SK-N-SH (cell line): ENCODE measurements at regions not wholly inside any gene's neighbourhood (a gene's known extent, or its start where the extent isn't known, plus 50 kb on each side); places are given as distances from the start of the nearest gene placed in this dataset.

ENCODE experiments used
- CTCF ChIA-PET: fragments of 300-600, 350-600 bp; formaldehyde crosslinking; extraction: SDS; loops from one replicate; lab custom pipeline; 2021; lab: Yijun Ruan, JAX
- POLR2A ChIA-PET: fragments of 350-600 bp; sonication (Branson Sonifier 250); formaldehyde crosslinking; extraction: SDS; loops from one replicate; lab custom pipeline; 2020; ENCODE audit warnings: antibody characterized with exemption, inconsistent platforms; lab: Yijun Ruan, JAX
- DNase-seq: peaks from one replicate; pipeline ENCODE4 v3.0.0; 2012
- H2AFZ ChIP-seq: fragments of 200-600 bp; sonication (generic); 2 replicates; pipeline ENCODE4 v1.8.1; 2016; ENCODE audit warnings: antibody characterized with exemption, mild to moderate bottlenecking, low read depth
- H3F3A ChIP-seq: fragments of 200-600 bp; sonication (generic); replicated peaks from 2 replicates; pipeline ENCODE3; 2016; ENCODE audit warnings: antibody characterized with exemption, mild to moderate bottlenecking; ENCODE audit not compliant: insufficient read depth
- H3K27ac ChIP-seq, 2 experiments: fragments of 200-500 bp in 1 of 2; fragments of 200-600 bp in 1 of 2; sonication (Bioruptor generic) in 1 of 2; sonication (generic), shearing (Covaris generic) in 1 of 2; 2 replicates each; pipeline versions ENCODE4 v1.5.1 to v1.6.1; 2014 to 2016; ENCODE audit warnings: low read depth in 2 of 2, inconsistent platforms in 1 of 2, low read length in 1 of 2, mild to moderate bottlenecking in 1 of 2, mixed read lengths in 1 of 2
- H3K27me3 ChIP-seq: fragments of 200-600 bp; sonication (generic), shearing (Covaris generic); 2 replicates; pipeline ENCODE4 v1.6.1; 2016; ENCODE audit warnings: mixed run types; ENCODE audit not compliant: insufficient read depth
- H3K36me3 ChIP-seq, 2 experiments: fragments of 200-500 bp in 1 of 2; fragments of 200-600 bp in 1 of 2; sonication (Bioruptor generic) in 1 of 2; sonication (generic) in 1 of 2; replicated peaks in 1 of 2; 2 replicates each; pipeline versions ENCODE3 to v1.5.1; 2014 to 2016; ENCODE audit warnings: low read length in 1 of 2, mild to moderate bottlenecking in 1 of 2; ENCODE audit not compliant: insufficient read depth in 2 of 2, control insufficient read depth in 1 of 2
- H3K4me1 ChIP-seq, 2 experiments: fragments of 200-500 bp in 1 of 2; fragments of 200-600 bp in 1 of 2; sonication (Bioruptor generic) in 1 of 2; sonication (generic), shearing (Covaris generic) in 1 of 2; 2 replicates each; pipeline versions ENCODE4 v1.5.1 to v1.6.1; 2014 to 2016; ENCODE audit warnings: low read depth in 1 of 2, low read length in 1 of 2, mixed run types in 1 of 2; ENCODE audit not compliant: insufficient read depth in 2 of 2, control insufficient read depth in 1 of 2
- H3K4me2 ChIP-seq: fragments of 200-600 bp; sonication (generic), shearing (Covaris generic); 2 replicates; pipeline ENCODE4 v1.6.1; 2017; ENCODE audit warnings: mixed run types
- H3K4me3 ChIP-seq, 2 experiments: fragments of 200-500 bp in 1 of 2; fragments of 200-600 bp in 1 of 2; sonication (Bioruptor generic) in 1 of 2; sonication (generic), shearing (Covaris generic) in 1 of 2; 2 replicates each; pipeline versions ENCODE4 v1.5.1 to v1.8.1; 2014 to 2016; ENCODE audit warnings: low read depth in 2 of 2, inconsistent platforms in 1 of 2, low read length in 1 of 2, mild to moderate bottlenecking in 1 of 2, mixed read lengths in 1 of 2, moderate library complexity in 1 of 2
- H3K79me2 ChIP-seq: fragments of 200-600 bp; sonication (generic); 2 replicates; pipeline ENCODE4 v1.8.1; 2017; ENCODE audit warnings: mild to moderate bottlenecking; ENCODE audit not compliant: insufficient read depth
- H3K9ac ChIP-seq: fragments of 200-600 bp; sonication (generic); 2 replicates; pipeline ENCODE4 v1.6.1; 2017; ENCODE audit warnings: mixed run types
- H3K9me2 ChIP-seq: fragments of 200-600 bp; sonication (generic); 2 replicates; pipeline ENCODE4 v1.6.1; 2017; ENCODE audit warnings: mixed run types
- H3K9me3 ChIP-seq: fragments of 200-600 bp; sonication (generic); 2 replicates; pipeline ENCODE4 v1.6.1; 2017; ENCODE audit warnings: mixed run types, mild to moderate bottlenecking, moderate library complexity
- H4K20me1 ChIP-seq: fragments of 200-600 bp; sonication (generic); 2 replicates; pipeline ENCODE4 v1.6.1; 2017; ENCODE audit warnings: mild to moderate bottlenecking, mixed run types; ENCODE audit not compliant: insufficient read depth
- CHD2 ChIP-seq: fragments of 150-350 bp; IDR thresholded peaks from 2 replicates; pipeline ENCODE4 v1.6.1; 2018; ENCODE audit warnings: low read length; ENCODE audit not compliant: partially characterized antibody
- EP300 ChIP-seq, 2 experiments: IDR thresholded peaks; 2 replicates each; pipeline versions ENCODE4 v1.4.0 to v1.6.1; 2012; ENCODE audit warnings: borderline replicate concordance in 1 of 2, low read depth in 1 of 2, low read length in 1 of 2
- GABPA ChIP-seq: IDR thresholded peaks from 2 replicates; pipeline ENCODE4 v1.4.0; 2012; ENCODE audit warnings: low read depth, mild to moderate bottlenecking
- GATA2 ChIP-seq: sonication (generic); formaldehyde crosslinking; IDR thresholded peaks from 2 replicates; pipeline ENCODE4 v1.5.0; 2020; ENCODE audit warnings: mild to moderate bottlenecking, missing genetic modification reagents
- JUND ChIP-seq: IDR thresholded peaks from 2 replicates; pipeline ENCODE4 v1.4.0; 2012
- MEF2A ChIP-seq: IDR thresholded peaks from 2 replicates; pipeline ENCODE4 v1.4.0; 2012; ENCODE audit warnings: low read depth, borderline replicate concordance
- NFIC ChIP-seq: IDR thresholded peaks from 2 replicates; pipeline ENCODE4 v1.4.0; 2012; ENCODE audit warnings: borderline replicate concordance
- NRF1 ChIP-seq: IDR thresholded peaks from 2 replicates; pipeline ENCODE4 v1.6.1; 2012; ENCODE audit warnings: low read depth, mild to moderate bottlenecking, low read length
- RAD21 ChIP-seq: IDR thresholded peaks from 2 replicates; pipeline ENCODE4 v1.6.1; 2012; ENCODE audit warnings: mild to moderate bottlenecking, low read length
- RCOR1 ChIP-seq: fragments of 150-350 bp; IDR thresholded peaks from 2 replicates; pipeline ENCODE4 v1.6.1; 2017; ENCODE audit warnings: antibody characterized with exemption, low read length
- SMC3 ChIP-seq: IDR thresholded peaks from 2 replicates; pipeline ENCODE4 v1.6.1; 2012; ENCODE audit warnings: low read depth, low read length, improper control_type of control experiment
- TAF1 ChIP-seq: IDR thresholded peaks from 2 replicates; pipeline ENCODE4 v1.6.1; 2012; ENCODE audit warnings: low read depth, mild to moderate bottlenecking, low read length, moderate library complexity, borderline replicate concordance
- TCF12 ChIP-seq: IDR thresholded peaks from 2 replicates; pipeline ENCODE4 v1.4.0; 2012
- TEAD4 ChIP-seq: IDR thresholded peaks from 2 replicates; pipeline ENCODE4 v1.4.0; 2012; ENCODE audit warnings: mild to moderate bottlenecking, borderline replicate concordance; ENCODE audit not compliant: insufficient read depth
- WGBS: methylation state at CpG from one replicate; pipeline ENCODE4 v1.1.6; 2017; ENCODE audit warnings: low lambda C conversion rate; 5-methylcytosine and 5-hydroxymethylcytosine counted together
- TF ChIP-seq, protein P1 (sequence below): IDR thresholded peaks from 2 replicates; pipeline ENCODE4 v1.4.0; 2012; ENCODE audit warnings: low read depth
- TF ChIP-seq, protein P2 (sequence below): fragments of 200-600 bp; sonication (generic); IDR thresholded peaks from 2 replicates; pipeline ENCODE4 v1.6.1; 2017; ENCODE audit warnings: antibody characterized with exemption, mild to moderate bottlenecking, moderate library complexity
- TF ChIP-seq, protein P3 (sequence below): fragments of 150-350 bp; IDR thresholded peaks from 2 replicates; pipeline ENCODE4 v1.6.1; 2017; ENCODE audit warnings: antibody characterized with exemption, low read length, low read depth, borderline replicate concordance
- TF ChIP-seq, protein P4 (sequence below): IDR thresholded peaks from 2 replicates; pipeline ENCODE4 v1.4.0; 2012; ENCODE audit warnings: low read depth, borderline replicate concordance

DNA sequence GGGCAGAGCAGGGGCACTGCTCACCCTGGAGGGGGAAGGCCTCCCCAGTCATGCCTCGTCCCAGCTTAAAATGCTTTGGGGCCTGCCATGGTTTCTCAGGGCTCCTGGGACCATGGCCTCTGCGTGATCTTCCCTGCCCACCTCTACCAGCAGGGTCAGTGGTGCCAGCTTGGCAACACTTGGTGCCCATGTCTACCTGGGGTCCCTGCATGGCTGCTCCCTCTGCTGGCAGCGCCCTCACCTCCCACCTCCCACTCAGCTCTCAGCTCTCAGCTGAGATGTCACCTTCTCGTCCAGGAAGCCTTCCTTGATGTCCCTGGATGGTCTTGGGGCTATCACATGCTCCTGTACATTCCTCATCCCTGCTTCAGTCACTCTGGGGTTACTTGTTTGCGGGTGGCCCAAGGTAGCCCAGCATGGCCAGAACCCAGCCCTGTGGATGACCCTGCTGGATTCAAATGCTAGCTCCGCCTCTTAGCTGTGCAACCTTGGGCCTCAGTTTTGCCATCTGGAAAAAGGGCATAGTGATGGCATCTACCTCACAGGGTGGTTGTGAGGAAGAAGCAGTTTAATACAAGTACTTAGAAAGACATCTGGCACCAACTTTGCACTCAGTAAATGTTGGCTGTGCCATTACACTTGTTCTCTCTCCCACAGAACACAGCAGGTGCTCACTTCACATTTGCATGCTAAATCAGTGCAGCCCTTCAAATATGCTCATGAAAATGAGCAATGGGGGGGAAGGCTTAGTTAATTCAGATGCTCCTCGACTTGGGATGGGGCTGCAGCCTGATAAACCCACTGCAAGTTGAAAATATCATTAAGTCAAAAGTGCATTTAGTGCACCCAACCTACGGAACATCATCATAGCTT lies 53.5 kb upstream of the PTPN1 start:
- H3K4me1 ChIP-seq, result no peaks in the 10 kb centered on the region; a peak in 2 of 4 replicates
- no peaks in the 10 kb centered on the region; the same call in 1 of the 2 replicates for H3K27me3 ChIP-seq
- H2AFZ ChIP-seq, result no peak overlapping the region
- H3K9me3 ChIP-seq, result no peaks in the 10 kb centered on the region
- ChIA-PET POLR2A (interaction anchor here (0.7 kb wide), 1 partner anchor 13 kb away, joined by 3 read pairs; no protein-coding TSS in a partner anchor), CTCF (interaction anchor here (0.8 to 1.9 kb wide), 2 partner anchors 77 to 271 kb away, joined by 3 to 5 read pairs; no protein-coding TSS in a partner anchor)
- H4K20me1 ChIP-seq, result no peaks in the 10 kb centered on the region
- WGBS, result 78% methylated on average over 8 of the region's 8 CpGs
- TF ChIP-seq, protein P1, sequence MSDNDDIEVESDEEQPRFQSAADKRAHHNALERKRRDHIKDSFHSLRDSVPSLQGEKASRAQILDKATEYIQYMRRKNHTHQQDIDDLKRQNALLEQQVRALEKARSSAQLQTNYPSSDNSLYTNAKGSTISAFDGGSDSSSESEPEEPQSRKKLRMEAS, result no peak
- TF ChIP-seq, protein P2, sequence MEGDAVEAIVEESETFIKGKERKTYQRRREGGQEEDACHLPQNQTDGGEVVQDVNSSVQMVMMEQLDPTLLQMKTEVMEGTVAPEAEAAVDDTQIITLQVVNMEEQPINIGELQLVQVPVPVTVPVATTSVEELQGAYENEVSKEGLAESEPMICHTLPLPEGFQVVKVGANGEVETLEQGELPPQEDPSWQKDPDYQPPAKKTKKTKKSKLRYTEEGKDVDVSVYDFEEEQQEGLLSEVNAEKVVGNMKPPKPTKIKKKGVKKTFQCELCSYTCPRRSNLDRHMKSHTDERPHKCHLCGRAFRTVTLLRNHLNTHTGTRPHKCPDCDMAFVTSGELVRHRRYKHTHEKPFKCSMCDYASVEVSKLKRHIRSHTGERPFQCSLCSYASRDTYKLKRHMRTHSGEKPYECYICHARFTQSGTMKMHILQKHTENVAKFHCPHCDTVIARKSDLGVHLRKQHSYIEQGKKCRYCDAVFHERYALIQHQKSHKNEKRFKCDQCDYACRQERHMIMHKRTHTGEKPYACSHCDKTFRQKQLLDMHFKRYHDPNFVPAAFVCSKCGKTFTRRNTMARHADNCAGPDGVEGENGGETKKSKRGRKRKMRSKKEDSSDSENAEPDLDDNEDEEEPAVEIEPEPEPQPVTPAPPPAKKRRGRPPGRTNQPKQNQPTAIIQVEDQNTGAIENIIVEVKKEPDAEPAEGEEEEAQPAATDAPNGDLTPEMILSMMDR, result peak; percentile 28; the same call in 1 of the 2 replicates
- TF ChIP-seq MEF2A (no peak), SMC3 (no peak; the same call in 1 of the 2 replicates), TEAD4 (no peak)
- no peaks in the 10 kb centered on the region for H3K9me2 ChIP-seq
- no peaks in the 10 kb centered on the region for H3F3A ChIP-seq
- H3K9ac ChIP-seq, result no peak overlapping the region
- no peak overlapping the region for H3K27ac ChIP-seq
- no peaks in the 10 kb centered on the region for H3K79me2 ChIP-seq
- no peak overlapping the region for H3K4me2 ChIP-seq
- no peaks in the 10 kb centered on the region for H3K36me3 ChIP-seq
- peak; percentile 35 for DNase-seq
- H3K4me3 ChIP-seq, result no peak overlapping the region

DNA sequence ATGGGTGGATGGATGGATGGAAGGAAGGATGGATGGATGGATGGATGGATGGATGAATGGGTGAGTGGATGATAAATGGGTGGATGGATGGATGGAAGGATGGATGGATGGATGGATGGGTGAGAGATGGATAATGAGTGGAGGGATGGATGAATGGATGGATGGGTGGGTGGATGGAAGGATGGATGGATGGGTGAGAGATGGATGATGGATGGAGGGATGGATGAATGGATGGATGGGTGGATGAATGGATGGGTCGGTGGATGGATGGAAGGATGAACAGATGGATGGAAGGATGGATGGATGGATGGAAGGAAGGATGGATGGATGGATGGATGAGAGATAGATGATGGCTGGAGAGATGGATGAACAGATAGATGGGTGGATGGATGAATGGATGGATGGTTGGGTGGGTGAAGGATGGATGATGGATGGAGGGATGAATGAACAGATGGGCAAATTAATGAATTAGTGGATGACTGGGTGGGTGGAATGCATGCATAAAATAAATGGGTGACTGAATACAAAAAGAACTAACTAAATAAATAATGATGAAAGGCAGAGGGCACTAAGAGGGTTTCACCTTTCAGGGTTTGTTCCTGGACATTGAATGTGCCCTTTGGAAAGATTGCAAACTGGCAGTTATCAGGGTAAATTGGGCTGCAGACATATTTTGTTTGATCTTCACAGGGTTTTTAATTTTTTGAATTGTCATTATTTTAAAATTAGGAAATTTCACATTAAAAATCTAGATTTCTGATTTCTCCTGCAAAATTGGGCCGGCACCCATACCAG lies 50.9 kb upstream of the PTPN1 start:
- Histone ChIP-seq H4K20me1 (no peaks in the 10 kb centered on the region), H3K9me2 (no peaks in the 10 kb centered on the region), H2AFZ (no peak overlapping the region), H3K27me3 (no peaks in the 10 kb centered on the region), H3K9me3 (no peaks in the 10 kb centered on the region), H3K27ac (no peak overlapping the region), H3K9ac (no peak overlapping the region), H3K4me3 (no peak overlapping the region), H3K79me2 (no peaks in the 10 kb centered on the region), H3F3A (peaks cover 5% of the 10 kb centered on the region), H3K4me1 (peaks cover 0 to 8% of the 10 kb centered on the region in 2 experiments; a peak in 2 of 4 replicates), H3K4me2 (no peak overlapping the region), H3K36me3 (no peaks in the 10 kb centered on the region)
- ChIA-PET CTCF (interaction anchor here (0.9 to 16.2 kb wide), 3 partner anchors 113 to 274 kb away, joined by 3 to 281 read pairs (median 6); partner anchors contain the start of gene CEBPB), POLR2A (no interaction called here)
- DNase-seq, result no peak
- WGBS, result 90% methylated on average over 2 of the region's 2 CpGs
- no peak for TF ChIP-seq JUND
- TF ChIP-seq RAD21, result no peak
- no peak for TF ChIP-seq GATA2 (CRISPR knock-in tag)
- TF ChIP-seq TEAD4, result no peak
- no peak for TF ChIP-seq NRF1
- TF ChIP-seq, protein P3, sequence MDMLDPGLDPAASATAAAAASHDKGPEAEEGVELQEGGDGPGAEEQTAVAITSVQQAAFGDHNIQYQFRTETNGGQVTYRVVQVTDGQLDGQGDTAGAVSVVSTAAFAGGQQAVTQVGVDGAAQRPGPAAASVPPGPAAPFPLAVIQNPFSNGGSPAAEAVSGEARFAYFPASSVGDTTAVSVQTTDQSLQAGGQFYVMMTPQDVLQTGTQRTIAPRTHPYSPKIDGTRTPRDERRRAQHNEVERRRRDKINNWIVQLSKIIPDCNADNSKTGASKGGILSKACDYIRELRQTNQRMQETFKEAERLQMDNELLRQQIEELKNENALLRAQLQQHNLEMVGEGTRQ, result no peak
- TF ChIP-seq NFIC, result no peak
- TF ChIP-seq EP300 (IDR thresholded peaks at IDR 0.05; ENCODE audit: borderline replicate concordance in 1 of 2, low read depth in 1 of 2, low read length in 1 of 2), result no peak
- no peak for TF ChIP-seq CHD2
- TF ChIP-seq, protein P4, sequence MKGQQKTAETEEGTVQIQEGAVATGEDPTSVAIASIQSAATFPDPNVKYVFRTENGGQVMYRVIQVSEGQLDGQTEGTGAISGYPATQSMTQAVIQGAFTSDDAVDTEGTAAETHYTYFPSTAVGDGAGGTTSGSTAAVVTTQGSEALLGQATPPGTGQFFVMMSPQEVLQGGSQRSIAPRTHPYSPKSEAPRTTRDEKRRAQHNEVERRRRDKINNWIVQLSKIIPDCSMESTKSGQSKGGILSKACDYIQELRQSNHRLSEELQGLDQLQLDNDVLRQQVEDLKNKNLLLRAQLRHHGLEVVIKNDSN, result no peak
- TF ChIP-seq GABPA, result no peak
- TF ChIP-seq TAF1, result no peak
- TF ChIP-seq, protein P1, result no peak
- TF ChIP-seq TCF12, result no peak
- no peak for TF ChIP-seq RCOR1
- TF ChIP-seq, protein P2, result no peak
